PC-3 (cell line): ENCODE measurements at regions not wholly inside any gene's neighbourhood (a gene's known extent, or its start where the extent isn't known, plus 50 kb on each side); places are given as distances from the start of the nearest gene placed in this dataset.

Experiments
- ATAC-seq: fragments of 200-7000 bp; cut with Tn5 transposase; 2 replicates; pipeline ENCODE4 v1.9.1; 2020; ENCODE audit warnings: mild to moderate bottlenecking, moderate library complexity
- BruUV-seq: library from RNA; stranded (reverse); fragments of 400-500 nt; replicated peaks from 2 replicates; lab custom pipeline; 2021; lab: Mats Ljungman, UMichigan
- CTCF ChIA-PET: fragments of 300-600 bp; sonication (Branson Sonifier 250); formaldehyde crosslinking; loops from one replicate; lab custom pipeline; 2022; ENCODE audit warnings: antibody characterized with exemption; lab: Charles Lee
- POLR2A ChIA-PET: fragments of 300-600 bp; sonication (Branson Sonifier 250); formaldehyde crosslinking; loops from one replicate; lab custom pipeline; 2022; ENCODE audit warnings: antibody characterized with exemption; ENCODE audit not compliant: unreplicated experiment; lab: Charles Lee
- DNase-seq: peaks from one replicate; pipeline ENCODE4 v3.0.0-alpha.2; 2015
- H2AFZ ChIP-seq: fragments of 300-600 bp; sonication (generic); 2 replicates; pipeline ENCODE4 v1.6.0; 2016; ENCODE audit warnings: antibody characterized with exemption, low read length
- H3F3A ChIP-seq: fragments of 300-600 bp; sonication (generic); one replicate; pipeline ENCODE4 v1.6.0; 2017; ENCODE audit warnings: antibody characterized with exemption, low read length, control low read depth, mild to moderate bottlenecking; ENCODE audit not compliant: unreplicated experiment
- H3K27ac ChIP-seq: fragments of 300-600 bp; sonication (generic); 2 replicates; pipeline ENCODE4 v1.5.1; 2016; ENCODE audit warnings: mild to moderate bottlenecking, low read length
- H3K27me3 ChIP-seq: fragments of 300-600 bp; sonication (generic); 2 replicates; pipeline ENCODE4 v1.6.1; 2016; ENCODE audit warnings: low read length, mixed read lengths
- H3K36me3 ChIP-seq: fragments of 300-600 bp; sonication (generic); 2 replicates; pipeline ENCODE4 v1.6.1; 2016; ENCODE audit warnings: low read depth, mixed run types, low read length, mixed read lengths
- H3K4me1 ChIP-seq: fragments of 300-600 bp; sonication (generic); 2 replicates; pipeline ENCODE4 v1.5.1; 2016; ENCODE audit warnings: low read length; ENCODE audit not compliant: insufficient read depth
- H3K4me2 ChIP-seq: fragments of 300-600 bp; sonication (generic); 2 replicates; pipeline ENCODE4 v1.6.0; 2016; ENCODE audit warnings: low read length
- H3K4me3 ChIP-seq: fragments of 300-600 bp; sonication (generic); 2 replicates; pipeline ENCODE4 v1.5.1; 2016; ENCODE audit warnings: mild to moderate bottlenecking, low read length, mixed read lengths
- H3K79me2 ChIP-seq: fragments of 300-600 bp; sonication (generic); 2 replicates; pipeline ENCODE4 v1.6.1; 2017; ENCODE audit warnings: low read length, mixed read lengths
- H3K9ac ChIP-seq: fragments of 300-600 bp; sonication (generic); 2 replicates; pipeline ENCODE4 v1.6.0; 2016; ENCODE audit warnings: mild to moderate bottlenecking, low read length
- H3K9me2 ChIP-seq: fragments of 300-600 bp; sonication (generic); replicated peaks from 2 replicates; pipeline ENCODE4 v1.6.1; 2016; ENCODE audit warnings: mixed run types, low read length, mixed read lengths
- H3K9me3 ChIP-seq: fragments of 300-600 bp; sonication (generic); 2 replicates; pipeline ENCODE4 v1.6.1; 2016; ENCODE audit warnings: low read length, mixed read lengths
- H4K20me1 ChIP-seq: fragments of 300-600 bp; sonication (generic); 2 replicates; pipeline ENCODE4 v1.6.1; 2016; ENCODE audit warnings: low read length, mixed read lengths
- EZH2 ChIP-seq: fragments of 300-600 bp; sonication (generic); IDR thresholded peaks from one replicate; pipeline ENCODE4 v1.6.1; 2017; ENCODE audit warnings: antibody characterized with exemption, mild to moderate bottlenecking, low read length; ENCODE audit not compliant: unreplicated experiment
- EZH2phosphoT487 ChIP-seq: fragments of 300-600 bp; sonication (generic); IDR thresholded peaks from 2 replicates; pipeline ENCODE4 v1.6.1; 2018; ENCODE audit warnings: mild to moderate bottlenecking, antibody characterized with exemption, low read length, borderline replicate concordance
- intact Hi-C: fragments of 100-400 bp; cut with micrococcal nuclease; formaldehyde crosslinking; loops from 2 replicates; pipeline ENCODE4 v1.9.0; 2023
- TF ChIP-seq, protein P1 (sequence below): fragments of 300-600 bp; sonication (generic); conservative IDR thresholded peaks from 2 replicates; pipeline ENCODE4 v1.5.1; 2017; ENCODE audit warnings: antibody characterized with exemption, low read depth, mild to moderate bottlenecking, low read length

GRCh38 chr18:44589693-44590355 lies 90.9 kb upstream of the SETBP1 start:
- H3K27me3 ChIP-seq: no peaks in the 10 kb centered on the region
- peak overlapping the region; percentile 70 for H3K27ac ChIP-seq
- no peaks in the 10 kb centered on the region for H3K9me2 ChIP-seq
- no peaks in the 10 kb centered on the region for H4K20me1 ChIP-seq
- BruUV-seq: no TSS peak
- POLR2A ChIA-PET: interaction anchor here (0.7 kb wide), 1 partner anchor 11 kb away, joined by 3 read pairs; no protein-coding TSS in a partner anchor
- peak; percentile 75 for DNase-seq
- H3K4me3 ChIP-seq: no peak overlapping the region
- H3K9me3 ChIP-seq: no peaks in the 10 kb centered on the region
- no peaks in the 10 kb centered on the region for H3K36me3 ChIP-seq
- ATAC-seq: peak; percentile 88
- peak overlapping the region; percentile 62 for H3K4me2 ChIP-seq
- no peaks in the 10 kb centered on the region for H3K79me2 ChIP-seq
- no peak for TF ChIP-seq EZH2
- TF ChIP-seq, protein P1, sequence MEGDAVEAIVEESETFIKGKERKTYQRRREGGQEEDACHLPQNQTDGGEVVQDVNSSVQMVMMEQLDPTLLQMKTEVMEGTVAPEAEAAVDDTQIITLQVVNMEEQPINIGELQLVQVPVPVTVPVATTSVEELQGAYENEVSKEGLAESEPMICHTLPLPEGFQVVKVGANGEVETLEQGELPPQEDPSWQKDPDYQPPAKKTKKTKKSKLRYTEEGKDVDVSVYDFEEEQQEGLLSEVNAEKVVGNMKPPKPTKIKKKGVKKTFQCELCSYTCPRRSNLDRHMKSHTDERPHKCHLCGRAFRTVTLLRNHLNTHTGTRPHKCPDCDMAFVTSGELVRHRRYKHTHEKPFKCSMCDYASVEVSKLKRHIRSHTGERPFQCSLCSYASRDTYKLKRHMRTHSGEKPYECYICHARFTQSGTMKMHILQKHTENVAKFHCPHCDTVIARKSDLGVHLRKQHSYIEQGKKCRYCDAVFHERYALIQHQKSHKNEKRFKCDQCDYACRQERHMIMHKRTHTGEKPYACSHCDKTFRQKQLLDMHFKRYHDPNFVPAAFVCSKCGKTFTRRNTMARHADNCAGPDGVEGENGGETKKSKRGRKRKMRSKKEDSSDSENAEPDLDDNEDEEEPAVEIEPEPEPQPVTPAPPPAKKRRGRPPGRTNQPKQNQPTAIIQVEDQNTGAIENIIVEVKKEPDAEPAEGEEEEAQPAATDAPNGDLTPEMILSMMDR: no peak
- TF ChIP-seq EZH2phosphoT487: no peak
- H3F3A ChIP-seq: no peaks in the 10 kb centered on the region
- CTCF ChIA-PET: no interaction called here
- peaks cover 17% of the 10 kb centered on the region for H3K4me1 ChIP-seq
- intact Hi-C loops: no loop called here
- H2AFZ ChIP-seq: 0 out of 2 replicates have a peak overlapping the region, but pooled peaks have one; percentile 24
- H3K9ac ChIP-seq: no peak overlapping the region

DNA sequence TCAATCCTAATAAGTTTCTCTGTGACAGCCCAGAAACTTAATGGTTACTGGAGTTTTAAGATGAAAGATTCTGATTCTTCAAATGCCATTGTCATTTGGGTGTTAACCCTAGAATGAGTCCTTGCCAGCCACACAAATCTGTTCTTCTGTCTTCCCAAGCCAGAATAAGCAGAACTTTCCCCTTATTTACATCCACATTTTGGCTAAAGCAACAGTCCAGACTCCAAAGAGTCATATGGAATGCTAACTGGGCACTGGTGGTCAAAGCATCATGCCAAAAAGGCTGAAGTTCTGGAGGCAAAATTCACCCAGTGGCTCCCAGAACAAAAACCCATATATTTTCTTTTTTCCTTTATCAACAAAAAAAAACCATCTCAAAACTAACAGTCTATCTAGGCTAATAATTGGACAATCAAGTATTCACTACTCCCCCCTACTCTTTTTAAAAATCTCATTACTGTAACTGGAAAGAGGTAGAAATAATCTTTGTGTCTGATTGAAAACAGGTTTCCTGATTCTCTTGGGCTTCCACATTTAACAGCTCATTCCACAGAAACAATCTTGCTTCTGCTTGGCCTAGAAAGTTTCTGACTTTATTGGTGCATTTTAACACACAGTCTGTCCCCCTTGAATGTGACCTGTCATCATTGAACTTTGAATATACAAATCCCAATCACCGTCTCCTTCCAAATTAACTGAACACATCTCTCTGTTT lies 89.6 kb upstream of the SETBP1 start:
- no peaks in the 10 kb centered on the region for H3K36me3 ChIP-seq
- POLR2A ChIA-PET: no interaction called here
- no peak overlapping the region for H3K27ac ChIP-seq
- no peaks in the 10 kb centered on the region for H3K27me3 ChIP-seq
- no peaks in the 10 kb centered on the region for H3F3A ChIP-seq
- no peaks in the 10 kb centered on the region for H4K20me1 ChIP-seq
- CTCF ChIA-PET: no interaction called here
- ATAC-seq (no peak), DNase-seq (no peak)
- intact Hi-C loops: no loop called here
- H3K9me3 ChIP-seq: no peaks in the 10 kb centered on the region
- no peak for TF ChIP-seq EZH2
- no peak for TF ChIP-seq EZH2phosphoT487
- TF ChIP-seq, protein P1: no peak
- no peak overlapping the region for H3K4me3 ChIP-seq
- peaks cover 24% of the 10 kb centered on the region for H3K4me1 ChIP-seq
- H3K79me2 ChIP-seq: no peaks in the 10 kb centered on the region
- no peak overlapping the region for H2AFZ ChIP-seq
- no peak overlapping the region for H3K4me2 ChIP-seq
- no peaks in the 10 kb centered on the region for H3K9me2 ChIP-seq
- H3K9ac ChIP-seq: no peak overlapping the region
- BruUV-seq: no TSS peak

DNA sequence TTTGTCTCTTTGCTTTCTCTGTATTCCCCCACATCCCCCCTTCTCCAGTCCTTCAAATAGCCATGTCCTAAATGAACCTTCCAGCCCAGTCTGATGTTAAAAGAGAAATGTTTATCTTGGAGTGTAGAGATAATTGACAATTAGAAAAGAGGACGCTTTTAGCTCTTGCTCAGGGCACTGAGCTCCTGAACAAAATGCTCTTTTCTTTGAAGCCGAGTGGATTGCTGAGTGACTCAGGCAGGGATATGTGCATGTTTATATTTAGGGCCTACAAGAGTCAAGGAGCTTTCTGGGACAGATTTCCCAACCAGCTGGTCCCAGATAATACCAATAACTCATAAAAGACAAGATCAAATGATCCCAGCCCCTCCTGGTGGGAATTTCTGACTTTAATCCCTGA lies 88.0 kb upstream of the SETBP1 start:
- H2AFZ ChIP-seq: no peak overlapping the region
- no peak for DNase-seq

More for the DNA sequence above, 88.0 kb upstream of the SETBP1 start:
- CTCF ChIA-PET: no interaction called here
- no TSS peak for BruUV-seq
- Histone ChIP-seq H3K9ac (no peak overlapping the region), H3K4me3 (no peak overlapping the region), H3F3A (no peaks in the 10 kb centered on the region), H3K36me3 (no peaks in the 10 kb centered on the region), H3K9me2 (no peaks in the 10 kb centered on the region), H3K4me1 (peaks cover 32% of the 10 kb centered on the region), H4K20me1 (no peaks in the 10 kb centered on the region), H3K27me3 (no peaks in the 10 kb centered on the region), H3K79me2 (no peaks in the 10 kb centered on the region), H3K9me3 (no peaks in the 10 kb centered on the region), H3K27ac (no peak overlapping the region), H3K4me2 (no peak overlapping the region)
- ATAC-seq: no peak
- intact Hi-C loops: no loop called here
- POLR2A ChIA-PET: no interaction called here
- TF ChIP-seq EZH2 (no peak), EZH2phosphoT487 (no peak)
- TF ChIP-seq, protein P1: no peak
